BLaER1 treated with 17β-estradiol and CSF1 and Interleukin-3, amounts not matched to agents 10 nM and 100 nM (cell line): ENCODE measurements at regions not wholly inside any gene's neighbourhood (a gene's known extent, or its start where the extent isn't known, plus 50 kb on each side); places are given as distances from the start of the nearest gene placed in this dataset.

Experiments
- H3K27ac ChIP-seq, 11 experiments: shearing (Covaris generic); formaldehyde crosslinking; 2 replicates each; pipeline ENCODE4 v1.8.1; 2022
- H3K27me3 ChIP-seq, 11 experiments: shearing (Covaris generic); formaldehyde crosslinking; 2 replicates each; pipeline ENCODE4 v1.8.1; 2022
- H3K36me3 ChIP-seq, 11 experiments: shearing (Covaris generic); formaldehyde crosslinking; 2 replicates each; pipeline ENCODE4 v1.8.1; 2022
- H3K4me1 ChIP-seq, 10 experiments: shearing (Covaris generic); formaldehyde crosslinking; 2 replicates each; pipeline ENCODE4 v1.8.1; 2022
- H3K4me2 ChIP-seq, 11 experiments: shearing (Covaris generic); formaldehyde crosslinking; 2 replicates each; pipeline ENCODE4 v1.8.1; 2022
- H3K4me3 ChIP-seq, 10 experiments: shearing (Covaris generic); formaldehyde crosslinking; 2 replicates each; pipeline ENCODE4 v1.8.1; 2022
- H3K9ac ChIP-seq, 11 experiments: shearing (Covaris generic); formaldehyde crosslinking; 2 replicates each; pipeline ENCODE4 v1.8.1; 2022
- H3K9me3 ChIP-seq, 11 experiments: shearing (Covaris generic); formaldehyde crosslinking; replicated peaks in 1 of 11; 2 replicates each; pipeline ENCODE4 v1.8.1; 2022
- H4K20me1 ChIP-seq, 11 experiments: shearing (Covaris generic); formaldehyde crosslinking; 2 replicates each; pipeline ENCODE4 v1.8.1; 2022
- Cebpa-rat ChIP-seq, 11 experiments: shearing (Covaris generic); IDR thresholded peaks; 2 replicates each; pipeline ENCODE4 v1.8.1; 2022

- H3K27ac ChIP-seq = no peak overlapping the region
- H3K9me3 ChIP-seq = no peaks in the 10 kb centered on the region
- no peak overlapping the region for H3K4me3 ChIP-seq
- H3K9ac ChIP-seq = no peak overlapping the region
- H3K4me2 ChIP-seq = no peak overlapping the region
- no peaks in the 10 kb centered on the region for H3K36me3 ChIP-seq
- H3K4me1 ChIP-seq = peaks cover 0 to 17% (median 4%) of the 10 kb centered on the region in 10 experiments; a peak in 9 of 20 replicates
- H4K20me1 ChIP-seq = no peaks in the 10 kb centered on the region
- TF ChIP-seq Cebpa-rat (IDR thresholded peaks at IDR 0.05) = no peak
- no peaks in the 10 kb centered on the region for H3K27me3 ChIP-seq
Observed at GRCh38 chr6:8574749-8575468, 139.6 kb upstream of the SLC35B3 start.

- Histone ChIP-seq H4K20me1 (no peaks in the 10 kb centered on the region), H3K4me2 (no peak overlapping the region), H3K9ac (no peak overlapping the region), H3K27me3 (no peaks in the 10 kb centered on the region), H3K27ac (no peak overlapping the region), H3K4me3 (no peak overlapping the region), H3K36me3 (no peaks in the 10 kb centered on the region), H3K4me1 (peaks cover 0 to 17% (median 4%) of the 10 kb centered on the region in 10 experiments; a peak in 9 of 20 replicates), H3K9me3 (no peaks in the 10 kb centered on the region)
- no peak for TF ChIP-seq Cebpa-rat (IDR thresholded peaks at IDR 0.05)
Observed at GRCh38 chr6:8574311-8574710, 139.0 kb upstream of the SLC35B3 start.

- Histone ChIP-seq H3K4me3 (no peak overlapping the region), H3K4me2 (no peak overlapping the region), H3K36me3 (no peaks in the 10 kb centered on the region), H3K9ac (no peak overlapping the region), H3K9me3 (no peaks in the 10 kb centered on the region; a peak in 1 of 22 replicates), H3K27ac (no peak overlapping the region), H3K27me3 (no peaks in the 10 kb centered on the region), H3K4me1 (no peaks in the 10 kb centered on the region), H4K20me1 (no peaks in the 10 kb centered on the region)
- no peak for TF ChIP-seq Cebpa-rat (IDR thresholded peaks at IDR 0.05)
Observed at GRCh38 chr6:8570256-8570920, 135.0 kb upstream of the SLC35B3 start.

- H3K9me3 ChIP-seq = no peaks in the 10 kb centered on the region
- H3K4me3 ChIP-seq = no peak overlapping the region
- no peak overlapping the region for H3K4me2 ChIP-seq
- H3K4me1 ChIP-seq = no peaks in the 10 kb centered on the region
- H3K36me3 ChIP-seq = no peaks in the 10 kb centered on the region
- no peaks in the 10 kb centered on the region for H3K27me3 ChIP-seq
- TF ChIP-seq Cebpa-rat (IDR thresholded peaks at IDR 0.05) = no peak
- no peak overlapping the region for H3K27ac ChIP-seq
- H4K20me1 ChIP-seq = no peaks in the 10 kb centered on the region
- H3K9ac ChIP-seq = no peak overlapping the region
Observed at GRCh38 chr6:8562125-8562524, 126.8 kb upstream of the SLC35B3 start.

- H3K27me3 ChIP-seq = no peaks in the 10 kb centered on the region
- H3K4me2 ChIP-seq = no peak overlapping the region
- H3K4me1 ChIP-seq = 0 out of 20 replicates have a peak, but pooled peaks cover 0 to 7% (median 0%) of the 10 kb centered on the region in 10 experiments
- no peak overlapping the region for H3K4me3 ChIP-seq
- no peak overlapping the region for H3K9ac ChIP-seq
- H3K36me3 ChIP-seq = no peaks in the 10 kb centered on the region
- no peaks in the 10 kb centered on the region for H4K20me1 ChIP-seq
- no peak for TF ChIP-seq Cebpa-rat (IDR thresholded peaks at IDR 0.05)
- H3K9me3 ChIP-seq = no peaks in the 10 kb centered on the region
- no peak overlapping the region for H3K27ac ChIP-seq
Observed at GRCh38 chr6:8558953-8559352, 123.6 kb upstream of the SLC35B3 start.

- H3K9ac ChIP-seq = no peak overlapping the region
- H3K36me3 ChIP-seq = no peaks in the 10 kb centered on the region
- H3K27me3 ChIP-seq = no peaks in the 10 kb centered on the region
- H3K27ac ChIP-seq = no peak overlapping the region
- TF ChIP-seq Cebpa-rat (IDR thresholded peaks at IDR 0.05) = no peak
- 0 out of 20 replicates have a peak, but pooled peaks cover 0 to 7% (median 0%) of the 10 kb centered on the region in 10 experiments for H3K4me1 ChIP-seq
- H3K4me2 ChIP-seq = no peak overlapping the region
- no peak overlapping the region for H3K4me3 ChIP-seq
- H4K20me1 ChIP-seq = no peaks in the 10 kb centered on the region
- H3K9me3 ChIP-seq = no peaks in the 10 kb centered on the region
Observed at GRCh38 chr6:8557014-8557748, 121.8 kb upstream of the SLC35B3 start.

GRCh38 chr6:8556370-8557013, 121.1 kb upstream of the SLC35B3 start:
- no peak for TF ChIP-seq Cebpa-rat (IDR thresholded peaks at IDR 0.05)
- no peaks in the 10 kb centered on the region for H3K36me3 ChIP-seq
- H3K4me2 ChIP-seq = no peak overlapping the region
- no peak overlapping the region for H3K9ac ChIP-seq
- no peaks in the 10 kb centered on the region for H3K27me3 ChIP-seq
- no peaks in the 10 kb centered on the region for H3K9me3 ChIP-seq
- 0 out of 20 replicates have a peak, but pooled peaks cover 0 to 7% (median 0%) of the 10 kb centered on the region in 10 experiments for H3K4me1 ChIP-seq
- no peaks in the 10 kb centered on the region for H4K20me1 ChIP-seq
- no peak overlapping the region for H3K27ac ChIP-seq
- H3K4me3 ChIP-seq = no peak overlapping the region

GRCh38 chr6:8551993-8552392, 116.6 kb upstream of the SLC35B3 start:
- no peak overlapping the region for H3K4me3 ChIP-seq
- TF ChIP-seq Cebpa-rat (IDR thresholded peaks at IDR 0.05) = no peak
- no peak overlapping the region for H3K27ac ChIP-seq
- no peak overlapping the region for H3K4me2 ChIP-seq
- H3K27me3 ChIP-seq = no peaks in the 10 kb centered on the region
- H3K36me3 ChIP-seq = no peaks in the 10 kb centered on the region
- no peak overlapping the region for H3K9ac ChIP-seq
- H4K20me1 ChIP-seq = no peaks in the 10 kb centered on the region
- no peaks in the 10 kb centered on the region for H3K9me3 ChIP-seq
- H3K4me1 ChIP-seq = 0 out of 20 replicates have a peak, but pooled peaks cover 0 to 7% (median 0%) of the 10 kb centered on the region in 10 experiments

GRCh38 chr6:8551386-8551785, 116.0 kb upstream of the SLC35B3 start:
- no peak for TF ChIP-seq Cebpa-rat (IDR thresholded peaks at IDR 0.05)
- H3K4me2 ChIP-seq = no peak overlapping the region
- no peaks in the 10 kb centered on the region for H3K36me3 ChIP-seq
- H3K27me3 ChIP-seq = no peaks in the 10 kb centered on the region
- no peaks in the 10 kb centered on the region for H4K20me1 ChIP-seq
- 0 out of 20 replicates have a peak, but pooled peaks cover 0 to under 1% (median 0%) of the 10 kb centered on the region in 10 experiments for H3K4me1 ChIP-seq
- no peak overlapping the region for H3K4me3 ChIP-seq
- H3K27ac ChIP-seq = no peak overlapping the region
- H3K9ac ChIP-seq = no peak overlapping the region
- no peaks in the 10 kb centered on the region for H3K9me3 ChIP-seq
